ENCODE measurements at regions not wholly inside any gene's neighbourhood (a gene's known extent, or its start where the extent isn't known, plus 50 kb on each side); places are given as distances from the start of the nearest gene placed in this dataset.

GRCh38 chr18:27627927-27628326 is 442.8 kb upstream of the CHST9 start:
- no peaks in the 10 kb centered on the region for H3K36me3 Mint-ChIP-seq (ENCODE audit: unreplicated experiment)
- no peaks in the 10 kb centered on the region for H3K4me1 Mint-ChIP-seq (ENCODE audit: unreplicated experiment)
- no peak overlapping the region for H3K4me3 Mint-ChIP-seq (ENCODE audit: unreplicated experiment)
- H3K27ac Mint-ChIP-seq (ENCODE audit: unreplicated experiment) = no peak overlapping the region
- TF ChIP-seq CTCF (IDR thresholded peaks at IDR 0.05) = no peak
- no peak for DNase-seq (ENCODE audit: extremely low spot score, unreplicated experiment)
- peaks cover 3% of the 10 kb centered on the region for H3K27me3 Mint-ChIP-seq (ENCODE audit: unreplicated experiment)
- no peaks in the 10 kb centered on the region for H3K9me3 Mint-ChIP-seq (ENCODE audit: unreplicated experiment)

- no peak for TF ChIP-seq CTCF (IDR thresholded peaks at IDR 0.05)
- Mint-ChIP-seq H3K27me3 (ENCODE audit: unreplicated experiment) (peaks cover under 1% of the 10 kb centered on the region), H3K4me1 (ENCODE audit: unreplicated experiment) (no peaks in the 10 kb centered on the region), H3K9me3 (ENCODE audit: unreplicated experiment) (no peaks in the 10 kb centered on the region), H3K36me3 (ENCODE audit: unreplicated experiment) (no peaks in the 10 kb centered on the region), H3K4me3 (ENCODE audit: unreplicated experiment) (no peak overlapping the region), H3K27ac (ENCODE audit: unreplicated experiment) (no peak overlapping the region)
- no peak for DNase-seq (ENCODE audit: extremely low spot score, unreplicated experiment)
Observed at GRCh38 chr18:27621236-27621890, 436.3 kb upstream of the CHST9 start.

GRCh38 chr18:27619906-27620305 is 434.8 kb upstream of the CHST9 start:
- H3K9me3 Mint-ChIP-seq (ENCODE audit: unreplicated experiment) = no peaks in the 10 kb centered on the region
- no peak for DNase-seq (ENCODE audit: extremely low spot score, unreplicated experiment)
- H3K36me3 Mint-ChIP-seq (ENCODE audit: unreplicated experiment) = no peaks in the 10 kb centered on the region
- TF ChIP-seq CTCF (IDR thresholded peaks at IDR 0.05) = no peak
- H3K27me3 Mint-ChIP-seq (ENCODE audit: unreplicated experiment) = no peaks in the 10 kb centered on the region
- no peaks in the 10 kb centered on the region for H3K4me1 Mint-ChIP-seq (ENCODE audit: unreplicated experiment)
- H3K27ac Mint-ChIP-seq (ENCODE audit: unreplicated experiment) = no peak overlapping the region
- no peak overlapping the region for H3K4me3 Mint-ChIP-seq (ENCODE audit: unreplicated experiment)

GRCh38 chr18:27619090-27619772 is 434.1 kb upstream of the CHST9 start:
- DNase-seq (ENCODE audit: extremely low spot score, unreplicated experiment) = no peak
- no peak overlapping the region for H3K4me3 Mint-ChIP-seq (ENCODE audit: unreplicated experiment)
- no peaks in the 10 kb centered on the region for H3K36me3 Mint-ChIP-seq (ENCODE audit: unreplicated experiment)
- no peaks in the 10 kb centered on the region for H3K27me3 Mint-ChIP-seq (ENCODE audit: unreplicated experiment)
- H3K9me3 Mint-ChIP-seq (ENCODE audit: unreplicated experiment) = no peaks in the 10 kb centered on the region
- no peak overlapping the region for H3K27ac Mint-ChIP-seq (ENCODE audit: unreplicated experiment)
- TF ChIP-seq CTCF (IDR thresholded peaks at IDR 0.05) = no peak
- H3K4me1 Mint-ChIP-seq (ENCODE audit: unreplicated experiment) = no peaks in the 10 kb centered on the region

- H3K4me1 Mint-ChIP-seq (ENCODE audit: unreplicated experiment) = no peaks in the 10 kb centered on the region
- H3K36me3 Mint-ChIP-seq (ENCODE audit: unreplicated experiment) = no peaks in the 10 kb centered on the region
- no peaks in the 10 kb centered on the region for H3K9me3 Mint-ChIP-seq (ENCODE audit: unreplicated experiment)
- no peak overlapping the region for H3K4me3 Mint-ChIP-seq (ENCODE audit: unreplicated experiment)
- H3K27ac Mint-ChIP-seq (ENCODE audit: unreplicated experiment) = no peak overlapping the region
- DNase-seq (ENCODE audit: extremely low spot score, unreplicated experiment) = no peak
- no peaks in the 10 kb centered on the region for H3K27me3 Mint-ChIP-seq (ENCODE audit: unreplicated experiment)
- TF ChIP-seq CTCF (IDR thresholded peaks at IDR 0.05) = no peak
Observed at GRCh38 chr18:27616324-27616723, 431.2 kb upstream of the CHST9 start.

Measured in osteocyte (in vitro differentiated cells).